HepG2 (cell line): ENCODE measurements at regions not wholly inside any gene's neighbourhood (a gene's known extent, or its start where the extent isn't known, plus 50 kb on each side); places are given as distances from the start of the nearest gene placed in this dataset.

ENCODE experiments used
- ATAC-seq: fragments of 200-7000 bp; cut with Tn5 transposase; 3 replicates; pipeline ENCODE4 v1.9.1; 2020; ENCODE audit warnings: mild to moderate bottlenecking, moderate library complexity
- BruUV-seq: library from RNA; stranded (reverse); fragments of 400-500 nt; replicated peaks from 2 replicates; lab custom pipeline; 2021; lab: Mats Ljungman, UMichigan
- CTCF ChIA-PET: fragments of 300-600 bp; formaldehyde crosslinking; extraction: SDS; loops from one replicate; lab custom pipeline; 2021; ENCODE audit warnings: low total read pairs, inconsistent platforms, low intra/inter-chr PET ratio; lab: Yijun Ruan, JAX
- POLR2A ChIA-PET: fragments of 350-600 bp; sonication (Branson Sonifier 250); formaldehyde crosslinking; loops from one replicate; lab custom pipeline; 2020; ENCODE audit warnings: antibody characterized with exemption, inconsistent platforms; lab: Yijun Ruan, JAX
- DNase-seq: peaks from one replicate; pipeline ENCODE4 v3.0.0-alpha.2; 2015; ENCODE audit warnings: low spot score
- FAIRE-seq: peaks from 3 replicates; lab custom pipeline; 2011; peaks lifted over from hg19 to GRCh38; lab: Jason Lieb, UNC
- H2AFZ ChIP-seq: one replicate; pipeline ENCODE4 v1.6.1; 2011; ENCODE audit warnings: low read length, inconsistent platforms
- H3K27ac ChIP-seq: fragments of 300-600 bp; 3 replicates; pipeline ENCODE4 v1.8.0; 2011; ENCODE audit warnings: mixed run types, mild to moderate bottlenecking, mixed read lengths, low read length, inconsistent platforms; ENCODE audit not compliant: insufficient read depth; ENCODE audit errors: extremely low read length
- H3K27me3 ChIP-seq, 2 experiments: fragments of 200-600 bp in 1 of 2; 2 replicates in 1 of 2; 3 replicates in 1 of 2; pipeline versions ENCODE4 v1.6.0 to v1.8.0; 2011; ENCODE audit warnings: low read length in 2 of 2, mild to moderate bottlenecking in 2 of 2, moderate library complexity in 2 of 2, inconsistent platforms in 1 of 2; ENCODE audit not compliant: insufficient read depth in 2 of 2, control insufficient read depth in 1 of 2
- H3K36me3 ChIP-seq, 2 experiments: fragments of 200-600 bp in 1 of 2; replicated peaks in 1 of 2; 2 replicates in 1 of 2; 3 replicates in 1 of 2; pipeline versions ENCODE4 v1.5.1 to v1.8.0; 2011; ENCODE audit warnings: low read length in 2 of 2, inconsistent platforms in 1 of 2; ENCODE audit not compliant: insufficient read depth in 2 of 2, control insufficient read depth in 1 of 2
- H3K4me1 ChIP-seq: 2 replicates; pipeline ENCODE4 v1.5.1; 2012; ENCODE audit warnings: low read length, inconsistent platforms; ENCODE audit not compliant: insufficient read depth
- H3K4me2 ChIP-seq: 2 replicates; pipeline ENCODE4 v1.6.0; 2011; ENCODE audit warnings: low read depth, low read length, inconsistent platforms
- H3K4me3 ChIP-seq, 3 experiments: fragments of 200-600 bp in 1 of 3; sonication (generic), shearing (Covaris generic) in 1 of 3; replicated peaks in 1 of 3; 2 replicates each; pipeline ENCODE4 v1.5.1; 2011 to 2016; ENCODE audit warnings: low read length in 3 of 3, inconsistent platforms in 2 of 3, low read depth in 2 of 3, mild to moderate bottlenecking in 2 of 3, control low read depth in 1 of 3, mixed read lengths in 1 of 3; ENCODE audit not compliant: insufficient read depth in 1 of 3
- H3K79me2 ChIP-seq: one replicate; pipeline ENCODE4 v1.6.1; 2011; ENCODE audit warnings: low read length, inconsistent platforms; ENCODE audit not compliant: insufficient read depth
- H3K9ac ChIP-seq: 2 replicates; pipeline ENCODE4 v1.6.0; 2011; ENCODE audit warnings: mild to moderate bottlenecking, low read depth, low read length, inconsistent platforms; ENCODE audit not compliant: insufficient read depth
- H3K9me3 ChIP-seq: 2 replicates; pipeline ENCODE4 v1.5.1; 2012; ENCODE audit warnings: mild to moderate bottlenecking, low read length
- H4K20me1 ChIP-seq: 2 replicates; pipeline ENCODE4 v1.6.0; 2011; ENCODE audit warnings: inconsistent platforms, mild to moderate bottlenecking, low read length, moderate library complexity; ENCODE audit not compliant: insufficient read depth
- ARNTL ChIP-seq: sonication (generic); formaldehyde crosslinking; IDR thresholded peaks from 2 replicates; pipeline ENCODE4 v1.4.0; 2020; ENCODE audit warnings: mild to moderate bottlenecking, missing genetic modification reagents
- EED ChIP-seq: sonication (generic); formaldehyde crosslinking; IDR thresholded peaks from 2 replicates; pipeline ENCODE4 v1.5.0; 2020; ENCODE audit warnings: mild to moderate bottlenecking, missing genetic modification reagents
- SP4 ChIP-seq: sonication (generic); formaldehyde crosslinking; IDR thresholded peaks from 2 replicates; pipeline ENCODE4 v1.8.1; 2023; ENCODE audit warnings: mild to moderate bottlenecking, missing genetic modification reagents
- SRSF4 ChIP-seq: fragments of 200-400 bp; formaldehyde crosslinking; IDR thresholded peaks from one replicate; pipeline ENCODE4 v1.6.1; 2018; ENCODE audit warnings: mild to moderate bottlenecking, low read depth, low read length, moderate library complexity; ENCODE audit not compliant: poor library complexity, severe bottlenecking
- ZFP36L2 ChIP-seq: sonication (generic); formaldehyde crosslinking; IDR thresholded peaks from 2 replicates; pipeline ENCODE4 v1.4.0; 2020; ENCODE audit warnings: missing genetic modification reagents
- ZNF383 ChIP-seq: sonication (generic); formaldehyde crosslinking; IDR thresholded peaks from 2 replicates; pipeline ENCODE4 v1.4.0; 2020; ENCODE audit warnings: missing genetic modification reagents, mild to moderate bottlenecking, borderline replicate concordance
- ZNF430 ChIP-seq: sonication (generic); formaldehyde crosslinking; IDR thresholded peaks from 2 replicates; pipeline ENCODE4 v1.9.0; 2021; ENCODE audit warnings: mild to moderate bottlenecking, missing genetic modification reagents
- ZNF564 ChIP-seq: sonication (generic); formaldehyde crosslinking; IDR thresholded peaks from 2 replicates; pipeline ENCODE4 v1.8.1; 2023; ENCODE audit warnings: mild to moderate bottlenecking, missing genetic modification reagents
- ZNF747 ChIP-seq: sonication (generic); formaldehyde crosslinking; IDR thresholded peaks from 2 replicates; pipeline ENCODE4 v1.8.1; 2023; ENCODE audit warnings: missing genetic modification reagents, mild to moderate bottlenecking, borderline replicate concordance
- WGBS: methylation state at CpG from one replicate; pipeline ENCODE4 v1.1.6; 2017; ENCODE audit warnings: low lambda C conversion rate; 5-methylcytosine and 5-hydroxymethylcytosine counted together
- in situ Hi-C: cut with HindIII; loops from 2 replicates; pipeline ENCODE4 v1.10.0; 2017; ENCODE audit warnings: low pct_unique_long_range_greater_than_20kb; ENCODE audit not compliant: extremely low pct_ligation_motif_present
- intact Hi-C: fragments of 100-400 bp; cut with micrococcal nuclease; formaldehyde crosslinking; loops from one replicate; pipeline ENCODE4 v1.10.0; 2022; ENCODE audit not compliant: unreplicated experiment
- TF ChIP-seq, protein P1 (sequence below): sonication (generic); formaldehyde crosslinking; IDR thresholded peaks from 2 replicates; pipeline ENCODE4 v1.5.1; 2020; ENCODE audit warnings: missing genetic modification reagents, mild to moderate bottlenecking, borderline replicate concordance
- TF ChIP-seq, protein P2 (sequence below): sonication (generic); formaldehyde crosslinking; IDR thresholded peaks from 2 replicates; pipeline ENCODE4 v1.9.0; 2021; ENCODE audit warnings: missing genetic modification reagents, borderline replicate concordance
- TF ChIP-seq, protein P3 (sequence below): sonication (generic); formaldehyde crosslinking; IDR thresholded peaks from 2 replicates; pipeline ENCODE4 v1.8.0; 2022; ENCODE audit warnings: missing genetic modification reagents, mild to moderate bottlenecking, moderate library complexity, borderline replicate concordance
- TF ChIP-seq, protein P4 (sequence below): sonication (generic); formaldehyde crosslinking; IDR thresholded peaks from 2 replicates; pipeline ENCODE4 v1.4.0; 2020; ENCODE audit warnings: missing genetic modification reagents
- TF ChIP-seq, protein P5 (sequence below): sonication (generic); formaldehyde crosslinking; conservative IDR thresholded peaks from 2 replicates; pipeline ENCODE4 v1.4.0; 2020; ENCODE audit warnings: missing genetic modification reagents

DNA sequence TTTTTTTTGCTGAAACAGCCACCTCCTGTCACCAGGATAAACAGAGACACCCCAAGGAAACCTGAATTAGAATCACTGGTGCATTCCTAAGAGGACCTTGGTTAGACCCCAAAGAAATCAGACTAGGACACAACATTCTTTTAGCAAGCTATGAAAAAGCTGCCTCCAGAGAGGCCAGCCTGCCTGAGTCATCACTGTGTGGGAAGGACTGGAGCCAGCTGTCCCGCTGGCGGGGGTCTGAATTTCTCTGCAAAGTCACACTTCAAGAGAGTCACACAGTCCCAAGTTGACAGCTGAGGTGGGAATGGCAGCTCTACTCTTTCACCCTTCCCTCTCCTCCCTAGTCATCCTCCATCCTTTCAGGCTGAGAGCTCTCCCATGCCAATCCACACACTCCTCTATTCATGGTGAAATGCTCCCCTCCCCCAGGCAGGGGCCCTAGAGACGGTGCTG is 405.0 kb upstream of the POU3F1 start (continued):
- TF ChIP-seq, protein P1, sequence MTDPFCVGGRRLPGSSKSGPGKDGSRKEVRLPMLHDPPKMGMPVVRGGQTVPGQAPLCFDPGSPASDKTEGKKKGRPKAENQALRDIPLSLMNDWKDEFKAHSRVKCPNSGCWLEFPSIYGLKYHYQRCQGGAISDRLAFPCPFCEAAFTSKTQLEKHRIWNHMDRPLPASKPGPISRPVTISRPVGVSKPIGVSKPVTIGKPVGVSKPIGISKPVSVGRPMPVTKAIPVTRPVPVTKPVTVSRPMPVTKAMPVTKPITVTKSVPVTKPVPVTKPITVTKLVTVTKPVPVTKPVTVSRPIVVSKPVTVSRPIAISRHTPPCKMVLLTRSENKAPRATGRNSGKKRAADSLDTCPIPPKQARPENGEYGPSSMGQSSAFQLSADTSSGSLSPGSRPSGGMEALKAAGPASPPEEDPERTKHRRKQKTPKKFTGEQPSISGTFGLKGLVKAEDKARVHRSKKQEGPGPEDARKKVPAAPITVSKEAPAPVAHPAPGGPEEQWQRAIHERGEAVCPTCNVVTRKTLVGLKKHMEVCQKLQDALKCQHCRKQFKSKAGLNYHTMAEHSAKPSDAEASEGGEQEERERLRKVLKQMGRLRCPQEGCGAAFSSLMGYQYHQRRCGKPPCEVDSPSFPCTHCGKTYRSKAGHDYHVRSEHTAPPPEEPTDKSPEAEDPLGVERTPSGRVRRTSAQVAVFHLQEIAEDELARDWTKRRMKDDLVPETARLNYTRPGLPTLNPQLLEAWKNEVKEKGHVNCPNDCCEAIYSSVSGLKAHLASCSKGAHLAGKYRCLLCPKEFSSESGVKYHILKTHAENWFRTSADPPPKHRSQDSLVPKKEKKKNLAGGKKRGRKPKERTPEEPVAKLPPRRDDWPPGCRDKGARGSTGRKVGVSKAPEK (CRISPR knock-in tag) = no peak
- TF ChIP-seq, protein P2, sequence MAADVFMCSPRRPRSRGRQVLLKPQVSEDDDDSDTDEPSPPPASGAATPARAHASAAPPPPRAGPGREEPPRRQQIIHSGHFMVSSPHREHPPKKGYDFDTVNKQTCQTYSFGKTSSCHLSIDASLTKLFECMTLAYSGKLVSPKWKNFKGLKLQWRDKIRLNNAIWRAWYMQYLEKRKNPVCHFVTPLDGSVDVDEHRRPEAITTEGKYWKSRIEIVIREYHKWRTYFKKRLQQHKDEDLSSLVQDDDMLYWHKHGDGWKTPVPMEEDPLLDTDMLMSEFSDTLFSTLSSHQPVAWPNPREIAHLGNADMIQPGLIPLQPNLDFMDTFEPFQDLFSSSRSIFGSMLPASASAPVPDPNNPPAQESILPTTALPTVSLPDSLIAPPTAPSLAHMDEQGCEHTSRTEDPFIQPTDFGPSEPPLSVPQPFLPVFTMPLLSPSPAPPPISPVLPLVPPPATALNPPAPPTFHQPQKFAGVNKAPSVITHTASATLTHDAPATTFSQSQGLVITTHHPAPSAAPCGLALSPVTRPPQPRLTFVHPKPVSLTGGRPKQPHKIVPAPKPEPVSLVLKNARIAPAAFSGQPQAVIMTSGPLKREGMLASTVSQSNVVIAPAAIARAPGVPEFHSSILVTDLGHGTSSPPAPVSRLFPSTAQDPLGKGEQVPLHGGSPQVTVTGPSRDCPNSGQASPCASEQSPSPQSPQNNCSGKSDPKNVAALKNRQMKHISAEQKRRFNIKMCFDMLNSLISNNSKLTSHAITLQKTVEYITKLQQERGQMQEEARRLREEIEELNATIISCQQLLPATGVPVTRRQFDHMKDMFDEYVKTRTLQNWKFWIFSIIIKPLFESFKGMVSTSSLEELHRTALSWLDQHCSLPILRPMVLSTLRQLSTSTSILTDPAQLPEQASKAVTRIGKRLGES (CRISPR knock-in tag) = no peak
- no peak for TF ChIP-seq ZNF747 (CRISPR knock-in tag)

DNA sequence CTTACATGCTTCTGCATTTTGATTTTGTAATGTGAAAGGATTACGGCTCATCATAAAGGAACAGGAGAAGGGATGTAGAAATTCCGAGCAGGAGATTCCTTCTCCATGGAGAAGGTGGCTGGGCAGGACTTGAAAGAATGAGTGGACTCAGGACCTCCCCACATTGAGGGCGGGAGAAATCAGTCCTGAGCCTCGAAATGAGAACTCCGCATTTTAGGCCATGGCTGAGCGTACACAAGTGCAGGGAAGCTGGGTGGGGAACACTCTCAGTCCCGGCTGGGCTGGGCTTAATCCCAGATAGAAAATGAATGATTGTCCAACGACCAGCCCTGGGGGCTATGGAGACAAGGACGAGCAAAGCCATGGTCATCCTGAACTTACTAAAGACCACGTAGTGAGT is 402.3 kb upstream of the POU3F1 start:
- FAIRE-seq (no peak), DNase-seq (no peak), ATAC-seq (no peak)
- H3K27me3 ChIP-seq = peaks cover 0 to 29% of the 10 kb centered on the region in 2 experiments; a peak in 2 of 5 replicates
- H3K9ac ChIP-seq = no peak overlapping the region
- H4K20me1 ChIP-seq = no peaks in the 10 kb centered on the region
- no peaks in the 10 kb centered on the region for H3K9me3 ChIP-seq
- 12% methylated on average over 10 of the region's 10 CpGs for WGBS
- CTCF ChIA-PET = no interaction called here
- H3K4me3 ChIP-seq = no peak overlapping the region
- H3K79me2 ChIP-seq = no peaks in the 10 kb centered on the region
- no peak overlapping the region for H2AFZ ChIP-seq
- H3K36me3 ChIP-seq = no peaks in the 10 kb centered on the region
- H3K4me1 ChIP-seq = no peaks in the 10 kb centered on the region
- H3K4me2 ChIP-seq = no peak overlapping the region
- in situ Hi-C loops (no loop called here), intact Hi-C loops (no loop called here)
- POLR2A ChIA-PET = no interaction called here
- H3K27ac ChIP-seq = no peak overlapping the region
- BruUV-seq = no TSS peak
- TF ChIP-seq, protein P3, sequence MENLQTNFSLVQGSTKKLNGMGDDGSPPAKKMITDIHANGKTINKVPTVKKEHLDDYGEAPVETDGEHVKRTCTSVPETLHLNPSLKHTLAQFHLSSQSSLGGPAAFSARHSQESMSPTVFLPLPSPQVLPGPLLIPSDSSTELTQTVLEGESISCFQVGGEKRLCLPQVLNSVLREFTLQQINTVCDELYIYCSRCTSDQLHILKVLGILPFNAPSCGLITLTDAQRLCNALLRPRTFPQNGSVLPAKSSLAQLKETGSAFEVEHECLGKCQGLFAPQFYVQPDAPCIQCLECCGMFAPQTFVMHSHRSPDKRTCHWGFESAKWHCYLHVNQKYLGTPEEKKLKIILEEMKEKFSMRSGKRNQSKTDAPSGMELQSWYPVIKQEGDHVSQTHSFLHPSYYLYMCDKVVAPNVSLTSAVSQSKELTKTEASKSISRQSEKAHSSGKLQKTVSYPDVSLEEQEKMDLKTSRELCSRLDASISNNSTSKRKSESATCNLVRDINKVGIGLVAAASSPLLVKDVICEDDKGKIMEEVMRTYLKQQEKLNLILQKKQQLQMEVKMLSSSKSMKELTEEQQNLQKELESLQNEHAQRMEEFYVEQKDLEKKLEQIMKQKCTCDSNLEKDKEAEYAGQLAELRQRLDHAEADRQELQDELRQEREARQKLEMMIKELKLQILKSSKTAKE (CRISPR knock-in tag) = no peak
- TF ChIP-seq ARNTL (no peak), SRSF4 (no peak), ZNF430 (no peak), ZNF564 (CRISPR knock-in tag) (no peak), ZFP36L2 (CRISPR knock-in tag) (no peak), EED (CRISPR knock-in tag) (no peak), ZNF383 (CRISPR knock-in tag) (no peak), SP4 (CRISPR knock-in tag) (no peak)
- TF ChIP-seq, protein P4, sequence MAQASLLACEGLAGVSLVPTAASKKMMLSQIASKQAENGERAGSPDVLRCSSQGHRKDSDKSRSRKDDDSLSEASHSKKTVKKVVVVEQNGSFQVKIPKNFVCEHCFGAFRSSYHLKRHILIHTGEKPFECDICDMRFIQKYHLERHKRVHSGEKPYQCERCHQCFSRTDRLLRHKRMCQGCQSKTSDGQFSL (CRISPR knock-in tag) = no peak
- TF ChIP-seq, protein P5, sequence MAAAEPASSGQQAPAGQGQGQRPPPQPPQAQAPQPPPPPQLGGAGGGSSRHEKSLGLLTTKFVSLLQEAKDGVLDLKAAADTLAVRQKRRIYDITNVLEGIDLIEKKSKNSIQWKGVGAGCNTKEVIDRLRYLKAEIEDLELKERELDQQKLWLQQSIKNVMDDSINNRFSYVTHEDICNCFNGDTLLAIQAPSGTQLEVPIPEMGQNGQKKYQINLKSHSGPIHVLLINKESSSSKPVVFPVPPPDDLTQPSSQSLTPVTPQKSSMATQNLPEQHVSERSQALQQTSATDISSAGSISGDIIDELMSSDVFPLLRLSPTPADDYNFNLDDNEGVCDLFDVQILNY (CRISPR knock-in tag) = no peak
